Breast epithelium (tissue), 3 donors: ENCODE measurements at regions not wholly inside any gene's neighbourhood (a gene's known extent, or its start where the extent isn't known, plus 50 kb on each side); places are given as distances from the start of the nearest gene placed in this dataset.

ENCODE experiments used
- CTCF ChIP-seq, 3 donors: fragments of 450-650 bp; IDR thresholded peaks; one replicate each; pipeline ENCODE4 v1.5.1; 2016 to 2017; ENCODE audit warnings: antibody characterized with exemption in 3 of 3, mild to moderate bottlenecking in 3 of 3, moderate library complexity in 3 of 3
- POLR2A ChIP-seq: fragments of 450-650 bp; IDR thresholded peaks from one replicate; pipeline ENCODE4 v1.6.1; 2016; ENCODE audit warnings: antibody characterized with exemption, mild to moderate bottlenecking, moderate library complexity

DNA sequence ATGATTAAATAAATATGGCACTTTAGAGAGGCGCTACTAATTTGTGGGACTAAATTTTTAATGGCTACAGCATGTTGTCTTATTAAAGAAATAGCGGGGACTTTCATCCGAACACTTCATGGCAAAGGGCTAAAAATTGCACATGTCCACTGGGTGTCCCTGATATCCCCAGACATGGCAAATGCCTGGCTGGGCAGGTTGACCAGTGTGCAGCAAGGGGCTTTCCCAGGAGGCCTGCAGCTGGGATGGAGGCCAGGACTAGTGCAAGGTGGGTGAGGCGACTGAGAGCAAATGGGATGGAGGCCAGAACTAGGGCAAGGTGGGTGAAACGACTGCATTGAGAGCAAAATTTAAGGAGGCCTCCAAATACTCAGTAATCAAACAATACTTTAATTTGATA lies 167.4 kb upstream of the SMAD3 start:
- TF ChIP-seq CTCF (IDR thresholded peaks at IDR 0.05) (no peak), POLR2A (no peak)
